Myocyte (in vitro differentiated cells): ENCODE measurements at regions not wholly inside any gene's neighbourhood (a gene's known extent, or its start where the extent isn't known, plus 50 kb on each side); places are given as distances from the start of the nearest gene placed in this dataset.
"Not testable (repeated sequence)": the region's sequence is repeated elsewhere in the genome, so short reads cannot be mapped to it uniquely, and the experiment has no call there.

Experiments used
- DNase-seq: peaks from one replicate; pipeline ENCODE4 v3.0.0-alpha.2; 2012; ENCODE audit warnings: low read depth

- DNase-seq: no peak
Measured at GRCh38 chr13:87169337-87169736, 501.8 kb upstream of the SLITRK5 start.

GRCh38 chr13:87172166-87172835 lies 498.9 kb upstream of the SLITRK5 start:
- peak; percentile 62 for DNase-seq

- DNase-seq: not testable (repeated sequence)
Measured at GRCh38 chr13:87185138-87185537, 486.0 kb upstream of the SLITRK5 start.

- not testable (repeated sequence) for DNase-seq
Measured at GRCh38 chr13:87186647-87187046, 484.5 kb upstream of the SLITRK5 start.

- DNase-seq: not testable (repeated sequence)
Measured at GRCh38 chr13:87191485-87191884, 479.7 kb upstream of the SLITRK5 start.

GRCh38 chr13:87198371-87198770 lies 472.8 kb upstream of the SLITRK5 start:
- no peak for DNase-seq

GRCh38 chr13:87206708-87207107 lies 464.5 kb upstream of the SLITRK5 start:
- DNase-seq: no peak

GRCh38 chr13:87207280-87208003 lies 463.7 kb upstream of the SLITRK5 start:
- no peak for DNase-seq

- DNase-seq: no peak
Measured at GRCh38 chr13:87208636-87209035, 462.5 kb upstream of the SLITRK5 start.

GRCh38 chr13:87234981-87235380 lies 436.2 kb upstream of the SLITRK5 start:
- DNase-seq: peak; percentile 99

- no peak for DNase-seq
Measured at GRCh38 chr13:87235621-87236020, 435.6 kb upstream of the SLITRK5 start.

- DNase-seq: no peak
Measured at GRCh38 chr13:87244256-87244890, 426.8 kb upstream of the SLITRK5 start.

GRCh38 chr13:87249847-87250246 lies 421.3 kb upstream of the SLITRK5 start:
- DNase-seq: not testable (repeated sequence)

- no peak for DNase-seq
Measured at GRCh38 chr13:87255394-87255793, 415.8 kb upstream of the SLITRK5 start.

GRCh38 chr13:87259479-87260083 lies 411.6 kb upstream of the SLITRK5 start:
- DNase-seq: no peak

- peak; percentile 80 for DNase-seq
Measured at GRCh38 chr13:87274209-87274819, 396.9 kb upstream of the SLITRK5 start.

GRCh38 chr13:87280139-87280538 lies 391.0 kb upstream of the SLITRK5 start:
- no peak for DNase-seq

- DNase-seq: no peak
Measured at GRCh38 chr13:87287721-87288120, 383.4 kb upstream of the SLITRK5 start.

- peak; percentile 34 for DNase-seq
Measured at GRCh38 chr13:87295636-87296035, 375.5 kb upstream of the SLITRK5 start.

GRCh38 chr13:87302034-87302433 lies 369.1 kb upstream of the SLITRK5 start:
- no peak for DNase-seq

- no peak for DNase-seq
Measured at GRCh38 chr13:87302931-87303330, 368.2 kb upstream of the SLITRK5 start.
